GM18526 (cell line): ENCODE measurements at regions not wholly inside any gene's neighbourhood (a gene's known extent, or its start where the extent isn't known, plus 50 kb on each side); places are given as distances from the start of the nearest gene placed in this dataset.

ENCODE experiments used
- POLR2A ChIP-seq: IDR thresholded peaks from 3 replicates; pipeline ENCODE4 v1.6.1; 2011; ENCODE audit not compliant: insufficient read length; ENCODE audit errors: extremely low read depth

DNA sequence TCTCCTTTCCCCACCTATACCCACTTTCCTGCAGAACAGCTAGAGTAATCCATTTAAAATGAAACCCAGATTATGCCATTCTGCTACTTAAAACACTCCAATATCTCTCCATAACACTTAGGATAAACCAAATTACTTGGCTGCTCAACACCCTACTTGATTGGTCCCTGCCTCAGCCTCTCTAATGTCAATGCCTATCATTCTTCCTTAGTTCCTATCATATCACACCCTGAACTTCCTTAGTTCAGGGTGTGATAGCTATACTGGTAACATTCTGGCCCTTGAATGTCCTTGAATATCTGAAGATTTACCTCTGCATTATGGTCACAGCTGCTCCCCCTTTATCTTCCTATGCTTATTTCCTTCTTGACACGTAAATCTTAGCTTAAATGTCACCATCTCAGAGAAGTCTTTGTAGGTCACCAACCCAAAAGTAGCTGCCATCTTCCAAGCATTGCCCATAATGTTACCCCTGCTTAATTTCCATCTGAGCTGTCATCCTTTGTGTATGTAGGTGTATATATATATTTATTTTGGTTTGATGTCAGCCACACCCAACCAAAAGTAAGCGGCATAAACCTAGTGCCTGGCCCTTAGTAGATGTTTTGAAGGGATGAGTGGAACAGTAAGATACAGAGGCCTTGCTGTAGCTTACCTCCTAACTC lies 379.8 kb downstream of the PTPRC start:
- no peak for TF ChIP-seq POLR2A

DNA sequence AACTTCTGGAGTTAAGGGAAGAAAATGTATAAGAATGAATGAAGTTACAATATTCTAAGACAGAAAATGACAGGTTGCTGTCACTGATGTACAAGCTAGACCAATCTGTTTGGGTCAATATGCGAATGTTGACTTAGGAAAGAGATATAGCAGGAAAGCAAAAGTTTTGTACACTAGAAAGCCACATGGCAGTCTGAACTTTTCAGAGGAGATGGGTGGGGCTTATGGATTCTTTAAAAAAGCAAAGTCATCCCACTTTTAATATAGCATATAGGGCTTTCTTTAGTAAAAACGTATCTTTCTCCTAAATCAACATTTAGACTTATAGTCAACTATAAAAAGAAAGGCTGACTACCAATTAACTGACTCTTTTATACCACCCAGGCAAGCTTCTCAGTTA lies 381.2 kb downstream of the PTPRC start:
- no peak for TF ChIP-seq POLR2A

DNA sequence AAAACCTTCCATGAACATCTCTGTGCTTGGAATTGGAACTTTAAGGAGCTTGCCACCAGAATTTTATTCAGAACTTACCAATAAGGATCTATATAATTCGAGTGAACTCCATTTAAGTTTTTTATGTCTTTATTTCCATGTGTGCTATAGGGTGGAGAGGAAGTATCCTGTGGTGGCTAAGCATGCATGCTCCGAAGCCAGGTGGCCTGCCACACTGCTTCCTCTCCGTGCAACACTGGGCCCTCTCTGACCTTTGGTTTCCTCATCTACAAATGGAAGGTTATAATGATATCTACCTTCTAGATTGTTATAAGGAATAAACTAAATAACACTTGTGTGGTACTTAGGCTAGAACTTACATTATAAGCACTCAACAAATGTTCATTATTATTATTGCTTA lies 382.1 kb downstream of the PTPRC start:
- TF ChIP-seq POLR2A: no peak

DNA sequence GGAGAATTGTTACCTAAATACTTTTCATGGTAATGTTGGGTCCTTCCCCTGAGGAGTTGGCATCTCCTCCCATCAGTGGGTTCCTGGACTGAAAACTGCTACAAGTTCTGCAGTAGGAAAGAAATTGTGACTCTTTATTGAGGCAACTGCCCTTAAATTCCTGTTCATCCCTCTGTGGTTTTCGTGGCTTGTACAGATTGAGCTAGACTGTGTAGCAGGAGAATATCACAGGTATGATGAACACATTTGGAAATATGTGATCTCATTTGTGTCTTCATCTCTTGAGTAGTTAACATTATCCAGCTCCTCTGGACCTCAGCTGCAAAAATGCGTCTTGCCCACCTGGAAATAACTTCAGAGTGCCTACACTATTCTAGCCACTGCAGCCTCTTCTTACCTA lies 390.6 kb downstream of the PTPRC start:
- no peak for TF ChIP-seq POLR2A

DNA sequence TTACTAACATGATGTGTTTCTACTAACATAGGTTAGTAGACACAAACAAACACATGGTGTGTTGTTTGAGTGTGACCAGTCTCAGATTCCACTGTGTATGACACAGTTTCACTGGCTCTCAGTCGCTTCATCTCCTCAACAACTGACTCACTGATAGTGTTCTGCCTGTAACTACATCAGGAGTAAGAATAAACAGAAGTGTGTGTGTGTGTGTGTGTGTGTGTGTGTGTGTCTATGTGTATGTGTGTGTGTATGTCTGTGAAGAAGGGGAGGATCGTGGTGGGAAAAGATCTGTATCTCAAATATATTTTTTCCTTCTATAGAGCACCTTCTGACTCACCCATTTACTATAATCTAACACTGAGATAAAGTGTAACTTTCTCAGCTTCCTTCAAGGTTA lies 391.0 kb downstream of the PTPRC start:
- TF ChIP-seq POLR2A: no peak

DNA sequence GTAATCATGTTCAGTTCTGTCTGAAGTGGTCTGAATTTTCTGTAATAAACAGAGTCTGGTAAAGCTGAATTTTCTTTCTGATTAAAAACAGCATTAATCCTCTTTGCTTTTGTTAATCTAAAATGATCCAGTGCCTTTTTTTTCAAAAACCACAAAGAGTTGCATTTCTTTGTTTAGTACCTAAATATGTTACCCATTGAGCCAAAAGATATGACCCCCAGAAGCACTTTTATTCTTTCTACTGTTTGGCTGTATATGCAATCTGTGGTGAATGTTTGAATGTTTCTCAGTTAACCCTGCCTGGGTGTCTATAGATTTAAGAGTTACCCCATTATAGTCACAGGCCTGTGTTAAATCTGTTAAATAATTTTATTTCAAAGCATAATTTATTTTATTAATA lies 394.8 kb downstream of the PTPRC start:
- no peak for TF ChIP-seq POLR2A

DNA sequence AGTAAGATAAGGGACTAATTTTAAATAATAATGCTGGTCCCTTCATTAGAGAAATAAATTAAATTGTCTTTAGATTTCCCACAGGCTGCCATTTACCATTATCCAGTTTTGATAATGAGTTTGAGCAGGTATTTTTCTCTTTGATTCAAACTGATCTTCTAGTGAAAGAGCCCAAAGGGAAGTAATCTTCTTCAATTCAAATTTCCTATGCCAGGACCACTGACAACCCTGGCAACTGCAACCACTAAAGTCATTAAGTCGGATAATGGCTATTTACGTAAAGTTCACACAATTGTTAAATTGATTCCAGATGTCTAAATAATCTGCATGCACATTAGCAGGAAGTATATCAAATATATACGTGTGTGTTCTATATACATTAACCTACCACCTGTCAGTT lies 399.3 kb downstream of the PTPRC start:
- no peak for TF ChIP-seq POLR2A

DNA sequence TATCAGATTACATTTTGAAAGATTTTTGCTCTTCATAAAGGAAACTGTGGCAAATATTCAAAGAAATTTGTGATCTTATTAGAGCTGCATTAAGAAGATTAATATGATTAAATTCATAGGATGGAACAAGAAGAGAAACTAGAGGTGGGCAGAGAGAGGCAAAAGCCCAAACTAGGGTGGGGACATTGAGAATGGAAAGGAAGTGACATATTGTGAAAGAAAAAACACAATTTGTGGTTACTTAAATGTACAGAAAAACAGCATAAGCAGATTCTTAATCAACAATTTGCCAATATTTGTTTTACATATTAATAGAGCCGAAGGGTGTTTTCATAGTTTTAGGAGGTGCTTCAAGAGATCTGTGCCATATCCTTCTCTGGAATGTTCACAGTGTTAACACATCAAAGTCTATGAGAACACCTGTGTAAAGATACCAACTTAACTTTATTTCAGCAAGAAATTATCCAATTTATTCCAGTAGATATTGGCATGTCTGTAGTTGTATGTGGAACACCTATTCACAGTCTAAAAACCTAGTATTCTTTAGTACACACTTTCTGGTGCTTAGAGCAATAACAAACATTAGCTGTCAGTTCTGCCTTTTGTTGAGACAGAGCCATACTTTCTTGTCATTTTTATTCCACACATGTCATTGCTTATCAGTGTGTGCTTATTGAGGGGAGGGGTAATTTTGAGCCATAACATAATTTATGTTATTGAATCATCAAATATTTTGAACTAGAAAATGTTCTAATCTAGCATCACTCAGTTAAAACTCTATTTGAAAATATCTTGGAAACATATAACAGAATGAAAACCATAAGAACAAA lies 401.5 kb downstream of the PTPRC start:
- TF ChIP-seq POLR2A: no peak

DNA sequence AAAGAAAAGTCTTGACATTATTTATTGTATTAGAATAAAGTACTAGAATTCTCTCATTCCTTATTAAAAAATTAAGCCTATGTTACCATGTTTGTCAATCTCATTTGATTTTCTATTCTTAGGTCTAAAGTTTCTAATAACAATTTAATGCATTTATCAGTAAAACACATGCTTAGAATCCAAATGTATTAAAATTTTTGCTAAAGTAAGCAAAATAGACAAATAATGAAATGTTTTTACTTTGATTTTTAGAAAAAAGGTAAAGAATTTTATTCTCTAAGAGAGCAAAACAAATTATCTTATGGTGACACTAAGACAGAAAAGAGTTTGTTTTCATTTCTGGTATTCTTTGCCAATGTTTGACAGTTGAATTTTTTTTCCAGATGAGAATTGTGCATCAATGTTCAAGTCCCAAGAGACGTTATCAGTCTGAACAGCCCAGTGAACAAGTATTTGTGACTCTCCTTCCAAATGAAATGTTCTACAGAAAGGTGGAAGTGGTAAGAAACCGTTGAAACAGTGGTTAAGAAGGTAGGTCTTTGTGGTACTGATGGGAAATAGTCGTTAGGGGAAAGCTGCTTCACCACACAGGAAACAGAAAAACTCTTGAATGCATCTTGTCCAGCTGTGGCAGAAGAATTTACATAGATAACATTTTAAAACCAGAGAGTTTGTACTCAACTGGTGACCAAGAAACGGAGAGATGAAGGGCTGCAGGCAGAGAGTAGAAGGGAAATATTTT lies 402.5 kb downstream of the PTPRC start:
- no peak for TF ChIP-seq POLR2A

DNA sequence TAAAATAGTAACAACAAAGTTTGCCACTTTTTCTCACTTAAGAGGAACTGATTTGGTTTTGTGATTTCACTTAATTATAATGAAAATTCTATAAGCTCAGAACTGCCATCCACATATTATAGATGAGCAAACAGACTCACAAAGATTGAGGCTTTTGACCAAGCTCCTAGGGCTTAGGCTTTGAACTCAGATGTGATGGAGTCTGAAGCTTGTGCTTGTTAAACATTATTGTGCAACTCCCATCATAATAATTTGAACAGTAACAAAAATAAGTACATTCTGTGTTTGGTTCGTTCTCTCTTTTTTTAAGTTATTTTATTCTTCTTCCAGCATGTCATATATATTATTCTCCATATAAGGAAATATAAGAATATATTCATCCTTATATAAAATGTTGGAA lies 403.4 kb downstream of the PTPRC start:
- TF ChIP-seq POLR2A: no peak

DNA sequence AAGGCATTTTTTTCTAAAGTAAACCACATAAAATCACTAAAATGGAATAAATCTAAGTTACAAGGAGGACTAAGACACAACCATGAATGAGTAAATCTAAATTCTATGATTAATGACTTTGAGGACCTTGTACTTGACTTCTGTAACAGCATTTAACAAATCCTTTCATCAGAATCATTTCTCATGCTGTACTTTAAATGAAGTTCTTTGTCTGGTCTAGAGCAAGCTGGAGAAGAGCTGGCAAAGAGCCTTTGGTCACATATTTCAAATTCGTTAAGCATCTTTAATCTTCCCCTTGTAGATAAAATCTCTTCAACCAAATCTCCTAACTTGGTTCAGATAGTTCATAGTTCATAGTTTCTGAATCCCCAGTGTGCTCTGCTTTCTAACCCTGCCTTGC lies 405.4 kb downstream of the PTPRC start:
- TF ChIP-seq POLR2A: no peak

DNA sequence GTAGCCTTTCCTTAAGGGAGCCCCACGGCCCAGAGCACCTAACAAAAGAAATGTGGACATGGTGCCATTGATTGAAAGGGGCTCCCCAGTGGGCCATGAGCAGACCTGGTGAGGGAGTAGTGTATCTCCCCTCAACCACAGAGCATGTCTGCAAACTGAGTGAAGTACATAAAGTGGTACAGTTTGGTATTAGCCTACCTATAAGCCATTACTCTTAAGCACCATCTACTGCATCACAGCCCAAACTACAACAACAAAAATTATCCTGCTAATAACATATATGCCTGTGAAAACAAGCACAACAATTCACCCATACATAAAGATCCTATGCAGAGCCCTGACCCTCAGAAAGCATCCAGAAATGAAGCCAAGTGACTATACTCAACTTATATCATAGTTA lies 407.8 kb downstream of the PTPRC start:
- TF ChIP-seq POLR2A: no peak

DNA sequence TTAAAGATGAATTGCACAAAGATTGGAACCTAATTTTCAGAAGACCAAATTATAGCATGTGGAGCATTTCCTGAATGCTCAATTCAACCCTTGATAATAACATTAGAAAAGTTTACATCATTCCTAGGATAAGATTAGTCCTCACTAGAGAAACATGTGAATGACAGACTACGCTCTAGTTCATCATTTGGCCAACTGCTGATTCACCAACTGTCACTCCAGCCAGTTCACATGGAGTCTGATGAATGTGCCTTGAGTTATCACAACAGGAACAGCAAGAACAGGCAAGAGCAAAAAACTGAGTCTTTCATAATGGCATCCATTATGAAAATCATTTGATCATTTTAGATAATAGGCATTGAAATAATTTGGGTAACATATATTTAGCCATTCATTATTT lies 415.9 kb downstream of the PTPRC start:
- TF ChIP-seq POLR2A: no peak

DNA sequence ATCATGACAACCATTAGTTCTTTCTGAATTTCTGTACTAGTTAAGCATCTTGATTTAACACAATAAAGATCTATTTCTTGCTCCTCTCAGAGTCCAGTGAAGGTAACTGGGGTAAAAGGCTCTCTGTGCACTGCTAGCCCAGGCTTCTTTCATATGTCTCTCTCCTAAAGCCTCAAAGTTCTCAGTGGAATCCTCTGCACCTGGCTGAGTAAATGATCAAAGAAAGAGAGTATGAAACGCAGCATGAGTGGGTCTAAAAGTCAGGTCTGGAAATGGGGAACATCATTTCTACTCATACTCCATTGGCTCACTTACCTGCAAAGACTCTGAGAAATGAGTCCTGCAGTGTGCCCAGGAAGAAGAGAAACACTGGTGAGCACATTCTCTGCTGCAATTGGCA lies 418.5 kb downstream of the PTPRC start:
- no peak for TF ChIP-seq POLR2A

DNA sequence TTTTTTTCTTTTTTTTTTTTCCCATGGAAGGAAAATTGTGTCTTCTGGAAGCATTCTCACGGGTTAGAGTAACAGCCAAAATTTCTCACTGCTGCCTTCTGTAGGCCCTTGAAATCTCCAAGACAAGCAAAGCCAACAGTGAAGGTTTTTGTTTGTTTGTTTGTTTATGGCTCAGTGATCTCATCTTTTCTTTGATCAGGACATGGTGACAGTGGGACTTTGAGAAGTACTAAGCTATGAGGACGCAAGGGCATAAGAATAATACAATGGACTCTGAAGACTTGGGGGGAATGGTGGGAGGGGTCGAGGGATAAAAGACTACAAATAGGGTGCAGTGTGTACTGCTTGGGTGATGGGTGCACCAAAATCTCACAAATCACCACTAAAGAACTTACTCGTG lies 419.4 kb downstream of the PTPRC start:
- TF ChIP-seq POLR2A: no peak

DNA sequence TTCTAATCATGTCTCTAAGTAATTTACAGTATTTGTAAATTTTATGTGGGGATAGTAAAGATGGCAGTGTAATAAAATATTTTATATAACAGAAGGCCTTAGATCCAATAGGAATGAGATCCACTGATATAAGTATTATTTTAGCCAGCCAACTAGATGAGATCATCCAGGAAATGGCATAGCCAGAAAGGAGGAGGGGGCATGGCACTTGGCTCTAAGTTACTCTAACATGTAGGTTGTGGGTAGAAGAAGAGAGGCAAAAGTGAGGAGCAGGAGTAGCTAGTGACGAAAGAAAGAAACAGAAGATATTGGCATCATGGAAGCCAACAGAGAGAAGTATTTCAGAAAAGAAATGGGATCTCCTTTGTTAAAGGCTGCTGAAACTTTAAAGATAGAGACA lies 426.1 kb downstream of the PTPRC start:
- TF ChIP-seq POLR2A: no peak

DNA sequence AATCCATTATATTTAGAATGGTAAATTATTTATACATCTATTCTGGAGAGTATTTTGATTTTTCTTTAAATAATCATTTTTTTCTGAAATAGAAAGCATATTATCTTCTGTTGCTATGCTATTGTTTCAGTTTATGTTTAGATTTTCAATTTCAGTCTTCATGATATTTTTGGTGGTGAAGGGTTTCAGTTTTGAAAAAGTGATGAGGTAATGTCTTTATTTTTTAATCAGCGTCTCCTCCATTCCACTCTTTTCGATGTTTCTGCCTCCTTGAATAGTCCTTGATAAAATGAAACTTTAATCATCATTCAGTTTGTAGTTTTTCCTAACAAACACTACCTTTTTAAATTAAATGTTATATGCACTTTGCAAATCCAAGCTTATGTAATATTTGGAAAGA lies 428.6 kb downstream of the PTPRC start:
- no peak for TF ChIP-seq POLR2A

DNA sequence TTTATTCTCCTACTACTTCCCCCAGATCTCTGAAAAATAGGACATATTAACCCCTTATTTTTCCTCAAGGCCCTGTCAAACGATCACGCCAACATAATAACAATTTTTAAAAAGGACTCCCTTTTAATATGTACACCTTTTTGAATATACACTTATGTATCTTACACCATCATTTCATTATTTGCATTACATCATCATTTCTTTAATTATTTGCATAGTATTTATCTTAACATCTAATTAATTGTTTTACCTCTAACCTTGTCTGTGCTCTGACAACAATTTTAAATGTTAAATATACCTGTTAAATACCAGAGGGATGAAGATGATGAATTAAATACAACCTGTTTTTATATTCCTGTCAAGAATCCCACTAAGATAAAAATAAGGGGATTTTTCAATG lies 432.2 kb downstream of the PTPRC start:
- no peak for TF ChIP-seq POLR2A
